IMR-90 (cell line): ENCODE measurements at regions not wholly inside any gene's neighbourhood (a gene's known extent, or its start where the extent isn't known, plus 50 kb on each side); places are given as distances from the start of the nearest gene placed in this dataset.

Experiments
- ATAC-seq: fragments of 200-7000 bp; cut with Tn5 transposase; 2 replicates; pipeline ENCODE4 v1.9.1; 2020; ENCODE audit warnings: low read depth, mild to moderate bottlenecking, moderate library complexity
- BruUV-seq: library from RNA; stranded (reverse); fragments of 400-500 nt; replicated peaks from 2 replicates; lab custom pipeline; 2021; lab: Mats Ljungman, UMichigan
- CTCF ChIA-PET: fragments of 300-600 bp; formaldehyde crosslinking; extraction: SDS; loops from one replicate; lab custom pipeline; 2021; ENCODE audit warnings: antibody characterized with exemption; lab: Yijun Ruan, JAX
- POLR2A ChIA-PET: fragments of 300-600 bp; sonication (Branson Sonifier 250); formaldehyde crosslinking; loops from one replicate; lab custom pipeline; 2022; ENCODE audit warnings: antibody characterized with exemption; ENCODE audit not compliant: unreplicated experiment; lab: Charles Lee
- DNase-seq: peaks from one replicate; pipeline ENCODE4 v3.0.0; 2013
- H2AFZ ChIP-seq: replicated peaks from 2 replicates; pipeline ENCODE3; 2013; ENCODE audit warnings: low read length, mild to moderate bottlenecking; ENCODE audit not compliant: poor library complexity
- H2AK5ac ChIP-seq: 2 replicates; pipeline ENCODE4 v1.6.1; 2013; ENCODE audit warnings: low read depth, low read length, inconsistent platforms
- H2AK9ac ChIP-seq: replicated peaks from 2 replicates; pipeline ENCODE3; 2013; ENCODE audit warnings: mild to moderate bottlenecking, low read depth, low read length, moderate library complexity; ENCODE audit not compliant: poor library complexity
- H2BK120ac ChIP-seq: 2 replicates; pipeline ENCODE4 v1.6.1; 2013; ENCODE audit warnings: low read depth, low read length, inconsistent platforms
- H2BK15ac ChIP-seq: 3 replicates; pipeline ENCODE4 v1.6.1; 2013; ENCODE audit warnings: low read depth, low read length, inconsistent platforms
- H2BK20ac ChIP-seq: 2 replicates; pipeline ENCODE4 v1.6.1; 2013; ENCODE audit warnings: low read depth, mild to moderate bottlenecking, inconsistent platforms, low read length, moderate library complexity
- H2BK5ac ChIP-seq: 2 replicates; pipeline ENCODE4 v1.6.1; 2013; ENCODE audit warnings: mild to moderate bottlenecking, low read depth, low read length, inconsistent platforms; ENCODE audit not compliant: poor library complexity, severe bottlenecking
- H3K14ac ChIP-seq: replicated peaks from 2 replicates; pipeline ENCODE4 v1.6.1; 2013; ENCODE audit warnings: low read depth, low read length, inconsistent platforms
- H3K18ac ChIP-seq: 2 replicates; pipeline ENCODE4 v1.6.1; 2013; ENCODE audit warnings: low read depth, low read length, control low read depth
- H3K23ac ChIP-seq: 2 replicates; pipeline ENCODE4 v1.6.1; 2013; ENCODE audit warnings: low read depth, low read length, inconsistent platforms
- H3K27ac ChIP-seq: 2 replicates; pipeline ENCODE4 v1.5.1; 2013; ENCODE audit warnings: mild to moderate bottlenecking, control low read depth, low read length; ENCODE audit not compliant: insufficient read depth
- H3K27me3 ChIP-seq: 2 replicates; pipeline ENCODE4 v1.6.1; 2013; ENCODE audit warnings: low read length; ENCODE audit not compliant: control insufficient read depth, insufficient read depth
- H3K36me3 ChIP-seq: 2 replicates; pipeline ENCODE4 v1.6.1; 2013; ENCODE audit warnings: low read length, mixed read lengths; ENCODE audit not compliant: control insufficient read depth, insufficient read depth
- H3K4ac ChIP-seq: 2 replicates; pipeline ENCODE4 v1.6.1; 2013; ENCODE audit warnings: low read depth, low read length, inconsistent platforms
- H3K4me1 ChIP-seq: 2 replicates; pipeline ENCODE4 v1.6.1; 2013; ENCODE audit warnings: low read length, mixed read lengths; ENCODE audit not compliant: control insufficient read depth, insufficient read depth
- H3K4me2 ChIP-seq: 2 replicates; pipeline ENCODE4 v1.6.1; 2013; ENCODE audit warnings: low read depth, mild to moderate bottlenecking, control low read depth, low read length, moderate library complexity
- H3K4me3 ChIP-seq: 2 replicates; pipeline ENCODE4 v1.5.1; 2013; ENCODE audit warnings: low read depth, mild to moderate bottlenecking, control low read depth, low read length, moderate library complexity; ENCODE audit not compliant: insufficient read depth
- H3K56ac ChIP-seq: 2 replicates; pipeline ENCODE4 v1.6.1; 2013; ENCODE audit warnings: low read length, inconsistent platforms; ENCODE audit not compliant: insufficient read depth; ENCODE audit errors: extremely low read depth
- H3K79me1 ChIP-seq, 2 experiments: 2 replicates each; pipeline ENCODE4 v1.6.1; 2013; ENCODE audit warnings: low read length in 2 of 2, inconsistent platforms in 1 of 2, low read depth in 1 of 2
- H3K9ac ChIP-seq: 2 replicates; pipeline ENCODE4 v1.6.1; 2013; ENCODE audit warnings: low read depth, low read length, control low read depth
- H3K9me1 ChIP-seq: 2 replicates; pipeline ENCODE4 v1.6.1; 2013; ENCODE audit warnings: low read length, inconsistent platforms; ENCODE audit not compliant: insufficient read depth
- H3K9me3 ChIP-seq: 2 replicates; pipeline ENCODE4 v1.6.1; 2013; ENCODE audit warnings: low read length; ENCODE audit not compliant: control insufficient read depth, insufficient read depth
- H4K20me1 ChIP-seq: 2 replicates; pipeline ENCODE4 v1.6.1; 2013; ENCODE audit warnings: low read length, inconsistent platforms; ENCODE audit not compliant: insufficient read depth
- H4K5ac ChIP-seq: 2 replicates; pipeline ENCODE4 v1.6.1; 2013; ENCODE audit warnings: mild to moderate bottlenecking, low read depth, low read length, control low read depth
- H4K8ac ChIP-seq, 2 experiments: 2 replicates each; pipeline ENCODE4 v1.6.1; 2013; ENCODE audit warnings: low read depth in 2 of 2, low read length in 2 of 2, control low read depth in 1 of 2, inconsistent platforms in 1 of 2
- H4K91ac ChIP-seq: 2 replicates; pipeline ENCODE4 v1.6.1; 2013; ENCODE audit warnings: low read depth, low read length, inconsistent platforms; ENCODE audit not compliant: insufficient read depth
- CEBPB ChIP-seq: IDR thresholded peaks from 2 replicates; pipeline ENCODE4 v1.6.1; 2012; ENCODE audit warnings: low read depth, low read length, improper control_type of control experiment
- WGBS, 2 experiments: methylation state at CpG; one replicate each; pipeline versions ENCODE4 v1.1.5 to v1.1.7; 2013; ENCODE audit warnings: missing lambda C conversion rate in 2 of 2; ENCODE audit not compliant: insufficient read length in 1 of 2; ENCODE audit errors: extremely low coverage in 2 of 2; 5-methylcytosine and 5-hydroxymethylcytosine counted together
- dilution Hi-C: fragments of 300-500 bp; cut with HindIII; formaldehyde crosslinking; loops from one replicate; pipeline ENCODE4 v1.14.3; 2018; ENCODE audit warnings: low sequenced_read_pairs; ENCODE audit not compliant: unreplicated experiment
- in situ Hi-C: fragments of 300-500 bp; cut with MboI; formaldehyde crosslinking; loops from 3 replicates; pipeline ENCODE4 v1.14.3; 2019; ENCODE audit warnings: low sequenced_read_pairs, inconsistent platforms, mixed read lengths
- intact Hi-C: fragments of 100-400 bp; cut with micrococcal nuclease; formaldehyde crosslinking; loops from 2 replicates; pipeline ENCODE4 v1.10.0; 2022

DNA sequence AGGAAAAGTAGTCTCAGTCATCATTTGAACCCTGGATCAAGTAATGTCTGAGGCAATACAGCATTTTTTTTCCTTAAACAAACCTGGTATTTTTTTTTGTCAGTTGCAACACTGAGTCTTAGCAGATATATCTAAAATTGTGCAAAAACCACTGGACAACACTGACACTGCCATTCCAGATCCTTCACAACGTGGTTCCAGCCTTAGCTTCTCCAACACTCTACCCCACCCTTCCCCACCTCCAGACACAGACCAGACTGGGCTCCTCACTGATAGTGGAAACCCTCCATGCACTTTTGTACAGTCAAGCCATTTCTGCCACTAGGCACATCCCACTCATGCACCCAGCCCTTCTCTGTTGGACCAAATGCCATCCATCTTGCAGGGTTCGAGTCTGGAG is 199.6 kb upstream of the CTNNB1 start:
- WGBS, 2 experiments = 20% methylated on average over 1 of the region's 2 CpGs; no CpG with 5 or more reads in 1 of the 2 experiments
- H3K79me1 ChIP-seq = no peaks in the 10 kb centered on the region
- no peak overlapping the region for H4K91ac ChIP-seq
- POLR2A ChIA-PET = no interaction called here
- ATAC-seq (no peak), DNase-seq (no peak)
- no peak overlapping the region for H3K14ac ChIP-seq
- no peak overlapping the region for H3K27ac ChIP-seq
- H3K18ac ChIP-seq = no peak overlapping the region
- H3K27me3 ChIP-seq = peaks cover 3% of the 10 kb centered on the region; the same call in 1 of the 2 replicates
- CTCF ChIA-PET = no interaction called here
- in situ Hi-C loops = no loop called here
- BruUV-seq = no TSS peak
- intact Hi-C loops = no loop called here
- no peak overlapping the region for H2AK9ac ChIP-seq
- H3K56ac ChIP-seq = no peak overlapping the region
- no peak overlapping the region for H2BK5ac ChIP-seq
- no peak for TF ChIP-seq CEBPB
- H3K23ac ChIP-seq = no peak overlapping the region
- no peaks in the 10 kb centered on the region for H3K4me1 ChIP-seq
- no peak overlapping the region for H3K4me2 ChIP-seq
- H4K20me1 ChIP-seq = no peaks in the 10 kb centered on the region
- H2BK20ac ChIP-seq = no peak overlapping the region
- H2AFZ ChIP-seq = no peak overlapping the region
- no peak overlapping the region for H4K5ac ChIP-seq
- no peak overlapping the region for H3K4me3 ChIP-seq
- no peaks in the 10 kb centered on the region for H3K9me1 ChIP-seq
- no peak overlapping the region for H3K9ac ChIP-seq
- dilution Hi-C loops = no loop called here
- no peak overlapping the region for H2BK120ac ChIP-seq
- H3K4ac ChIP-seq = no peak overlapping the region
- no peaks in the 10 kb centered on the region for H3K36me3 ChIP-seq
- no peak overlapping the region for H2BK15ac ChIP-seq
- H3K9me3 ChIP-seq = no peaks in the 10 kb centered on the region; the same call in 1 of the 2 replicates
- H4K8ac ChIP-seq = no peak overlapping the region
- no peak overlapping the region for H2AK5ac ChIP-seq
